SK-N-SH (cell line): ENCODE measurements at regions not wholly inside any gene's neighbourhood (a gene's known extent, or its start where the extent isn't known, plus 50 kb on each side); places are given as distances from the start of the nearest gene placed in this dataset.

Source experiments
- CTCF ChIP-seq: fragments of 200-600 bp; sonication (generic); IDR thresholded peaks from 2 replicates; pipeline ENCODE4 v1.6.1; 2017; ENCODE audit warnings: antibody characterized with exemption, mild to moderate bottlenecking, moderate library complexity
- EP300 ChIP-seq, 2 experiments: IDR thresholded peaks; 2 replicates each; pipeline versions ENCODE4 v1.4.0 to v1.6.1; 2012; ENCODE audit warnings: borderline replicate concordance in 1 of 2, low read depth in 1 of 2, low read length in 1 of 2
- EZH2phosphoT487 ChIP-seq: fragments of 200-600 bp; sonication (generic); IDR thresholded peaks from 2 replicates; pipeline ENCODE4 v1.6.1; 2017; ENCODE audit warnings: low read depth, mixed run types, mild to moderate bottlenecking, antibody characterized with exemption, moderate library complexity, borderline replicate concordance
- FOSL2 ChIP-seq: IDR thresholded peaks from 2 replicates; pipeline ENCODE4 v1.4.0; 2012; ENCODE audit warnings: low read depth, mild to moderate bottlenecking, moderate library complexity, borderline replicate concordance
- MAX ChIP-seq: IDR thresholded peaks from 2 replicates; pipeline ENCODE4 v1.4.0; 2012; ENCODE audit warnings: low read depth
- POLR2AphosphoS5 ChIP-seq: IDR thresholded peaks from 2 replicates; pipeline ENCODE4 v1.6.1; 2012; ENCODE audit warnings: low read depth, low read length
- RAD21 ChIP-seq: IDR thresholded peaks from 2 replicates; pipeline ENCODE4 v1.6.1; 2012; ENCODE audit warnings: mild to moderate bottlenecking, low read length
- RCOR1 ChIP-seq: fragments of 150-350 bp; IDR thresholded peaks from 2 replicates; pipeline ENCODE4 v1.6.1; 2017; ENCODE audit warnings: antibody characterized with exemption, low read length
- REST ChIP-seq: IDR thresholded peaks from 2 replicates; pipeline ENCODE4 v1.6.1; 2012; ENCODE audit warnings: mild to moderate bottlenecking, low read depth, low read length, moderate library complexity
- RFX5 ChIP-seq: IDR thresholded peaks from 2 replicates; pipeline ENCODE4 v1.6.1; 2012; ENCODE audit warnings: mild to moderate bottlenecking, improper control_type of control experiment, low read length
- SIN3A ChIP-seq: IDR thresholded peaks from 2 replicates; pipeline ENCODE4 v1.6.1; 2012; ENCODE audit warnings: low read depth, mild to moderate bottlenecking, low read length, moderate library complexity, borderline replicate concordance
- SMC3 ChIP-seq: IDR thresholded peaks from 2 replicates; pipeline ENCODE4 v1.6.1; 2012; ENCODE audit warnings: low read depth, low read length, improper control_type of control experiment
- TAF1 ChIP-seq: IDR thresholded peaks from 2 replicates; pipeline ENCODE4 v1.6.1; 2012; ENCODE audit warnings: low read depth, mild to moderate bottlenecking, low read length, moderate library complexity, borderline replicate concordance

GRCh38 chr21:24552491-24552890, 1054.8 kb downstream of the MRPL39 start:
- no peak for TF ChIP-seq CTCF
- no peak for TF ChIP-seq MAX
- no peak for TF ChIP-seq RFX5
- no peak for TF ChIP-seq EZH2phosphoT487
- no peak for TF ChIP-seq RAD21
- no peak for TF ChIP-seq REST
- TF ChIP-seq SIN3A: no peak
- no peak for TF ChIP-seq FOSL2
- no peak for TF ChIP-seq TAF1
- TF ChIP-seq POLR2AphosphoS5: no peak
- no peak for TF ChIP-seq SMC3
- TF ChIP-seq RCOR1: no peak
- no peak for TF ChIP-seq EP300 (IDR thresholded peaks at IDR 0.05; ENCODE audit: borderline replicate concordance in 1 of 2, low read depth in 1 of 2, low read length in 1 of 2)
